SK-N-MC (cell line): ENCODE measurements at regions not wholly inside any gene's neighbourhood (a gene's known extent, or its start where the extent isn't known, plus 50 kb on each side); places are given as distances from the start of the nearest gene placed in this dataset.

Source experiments
- EZH2 ChIP-seq: fragments of 200-600 bp; sonication (generic); IDR thresholded peaks from one replicate; pipeline ENCODE4 v1.6.1; 2017; ENCODE audit warnings: antibody characterized with exemption
- POLR2AphosphoS5 ChIP-seq: IDR thresholded peaks from 2 replicates; pipeline ENCODE4 v1.6.1; 2012; ENCODE audit warnings: mild to moderate bottlenecking, low read depth, low read length, borderline replicate concordance

GRCh38 chr2:146135245-146135644 lies 1615.3 kb upstream of the ZEB2 start:
- TF ChIP-seq POLR2AphosphoS5, result no peak
- TF ChIP-seq EZH2, result no peak
